ENCODE measurements at regions not wholly inside any gene's neighbourhood (a gene's known extent, or its start where the extent isn't known, plus 50 kb on each side); places are given as distances from the start of the nearest gene placed in this dataset.

GRCh38 chr4:99754756-99755155, 61.9 kb upstream of the DAPP1 start:
- Histone ChIP-seq H3K9ac (ENCODE audit: low read length) (no peak overlapping the region), H3K9me2 (ENCODE audit: insufficient read depth) (no peaks in the 10 kb centered on the region), H2AFZ (ENCODE audit: low read depth, low read length, poor library complexity, severe bottlenecking) (no peak overlapping the region), H3K4me3 (replicated peaks in 1 of 2; ENCODE audit: low read depth in 1 of 2, low read length in 2 of 2) (no peak overlapping the region), H3K27me3 (ENCODE audit: insufficient read depth, low read length) (no peaks in the 10 kb centered on the region), H3K27ac (ENCODE audit: low read depth, low read length) (no peak overlapping the region), H3K9me3 (ENCODE audit: control insufficient read depth in 1 of 2, insufficient read depth in 1 of 2, low read depth in 1 of 2, low read length in 2 of 2) (no peaks in the 10 kb centered on the region), H3K79me2 (ENCODE audit: insufficient read depth, low read length) (no peaks in the 10 kb centered on the region), H3K4me1 (ENCODE audit: control insufficient read depth in 1 of 2, insufficient read depth in 2 of 2, low read length in 2 of 2) (no peaks in the 10 kb centered on the region), H3K36me3 (ENCODE audit: control insufficient read depth in 1 of 2, insufficient read depth in 2 of 2, low read length in 2 of 2) (no peaks in the 10 kb centered on the region), H4K20me1 (ENCODE audit: insufficient read depth) (no peaks in the 10 kb centered on the region), H3K4me2 (ENCODE audit: low read length) (no peak overlapping the region)
- TF ChIP-seq ZFX (IDR thresholded peaks at IDR 0.05) (no peak), EZH2phosphoT487 (IDR thresholded peaks at IDR 0.05; ENCODE audit: borderline replicate concordance) (no peak), CTCF (IDR thresholded peaks at IDR 0.05 in 2 of 3, conservative IDR thresholded peaks at IDR 0.05 in 1 of 3; ENCODE audit: borderline replicate concordance in 1 of 3, insufficient read depth in 1 of 3, low read depth in 2 of 3, low read length in 2 of 3) (no peak), JUND (IDR thresholded peaks at IDR 0.05) (no peak), POLR2A (IDR thresholded peaks at IDR 0.05; ENCODE audit: borderline replicate concordance, extremely low read depth, insufficient read depth, insufficient read length) (no peak), TCF7L2 (IDR thresholded peaks at IDR 0.05; ENCODE audit: borderline replicate concordance, extremely low read depth, insufficient read depth, insufficient read length) (no peak), FOSL1 (IDR thresholded peaks at IDR 0.05; ENCODE audit: low read depth) (no peak)
- ChIA-PET POLR2A (no interaction called here), CTCF (no interaction called here), RAD21 (ENCODE audit: low non-redundant PET in 1 of 2, low total read pairs in 2 of 2, uncharacterized antibody in 2 of 2, unreplicated experiment in 2 of 2) (no interaction called here)
- no TSS peak for BruUV-seq (replicated peaks)
- intact Hi-C loops (cut with micrococcal nuclease), result no loop called here
- DNase-seq (ENCODE audit: low read depth, low spot score) (no peak), ATAC-seq (no peak)

- no TSS peak for BruUV-seq (replicated peaks)
Observed at GRCh38 chr4:99753931-99754330, 62.7 kb upstream of the DAPP1 start.

More at GRCh38 chr4:99753931-99754330, 62.7 kb upstream of the DAPP1 start:
- no peak for DNase-seq (ENCODE audit: low read depth, low spot score)
- no peak for ATAC-seq
- Histone ChIP-seq H3K36me3 (ENCODE audit: control insufficient read depth in 1 of 2, insufficient read depth in 2 of 2, low read length in 2 of 2) (no peaks in the 10 kb centered on the region), H3K9ac (ENCODE audit: low read length) (no peak overlapping the region), H3K27me3 (ENCODE audit: insufficient read depth, low read length) (no peaks in the 10 kb centered on the region), H3K9me2 (ENCODE audit: insufficient read depth) (no peaks in the 10 kb centered on the region), H3K4me2 (ENCODE audit: low read length) (no peak overlapping the region), H3K27ac (ENCODE audit: low read depth, low read length) (no peak overlapping the region), H3K79me2 (ENCODE audit: insufficient read depth, low read length) (no peaks in the 10 kb centered on the region), H3K4me1 (ENCODE audit: control insufficient read depth in 1 of 2, insufficient read depth in 2 of 2, low read length in 2 of 2) (no peaks in the 10 kb centered on the region), H3K4me3 (replicated peaks in 1 of 2; ENCODE audit: low read depth in 1 of 2, low read length in 2 of 2) (no peak overlapping the region), H3K9me3 (ENCODE audit: control insufficient read depth in 1 of 2, insufficient read depth in 1 of 2, low read depth in 1 of 2, low read length in 2 of 2) (no peaks in the 10 kb centered on the region), H2AFZ (ENCODE audit: low read depth, low read length, poor library complexity, severe bottlenecking) (no peak overlapping the region), H4K20me1 (ENCODE audit: insufficient read depth) (no peaks in the 10 kb centered on the region)
- CTCF ChIA-PET, result no interaction called here
- intact Hi-C loops (cut with micrococcal nuclease), result no loop called here
- RAD21 ChIA-PET (ENCODE audit: low non-redundant PET in 1 of 2, low total read pairs in 2 of 2, uncharacterized antibody in 2 of 2, unreplicated experiment in 2 of 2), result no interaction called here
- no peak for TF ChIP-seq ZBTB33 (IDR thresholded peaks at IDR 0.05; ENCODE audit: extremely low read depth, insufficient replicate concordance, low read length)
- TF ChIP-seq REST (IDR thresholded peaks at IDR 0.05; ENCODE audit: low read depth), result no peak
- TF ChIP-seq FOSL1 (IDR thresholded peaks at IDR 0.05; ENCODE audit: low read depth), result no peak
- TF ChIP-seq ELF1 (IDR thresholded peaks at IDR 0.05; ENCODE audit: borderline replicate concordance, low read depth), result no peak
- TF ChIP-seq EZH2 (IDR thresholded peaks at IDR 0.05), result no peak
- TF ChIP-seq TCF7L2 (IDR thresholded peaks at IDR 0.05; ENCODE audit: borderline replicate concordance, extremely low read depth, insufficient read depth, insufficient read length), result no peak
- no peak for TF ChIP-seq POLR2AphosphoS5 (IDR thresholded peaks at IDR 0.05; ENCODE audit: low read depth, low read length)
- TF ChIP-seq POLR2A (IDR thresholded peaks at IDR 0.05; ENCODE audit: borderline replicate concordance, extremely low read depth, insufficient read depth, insufficient read length), result no peak
- POLR2A ChIA-PET, result no interaction called here

All from HCT116 (cell line).